HepG2 (cell line): ENCODE measurements at regions not wholly inside any gene's neighbourhood (a gene's known extent, or its start where the extent isn't known, plus 50 kb on each side); places are given as distances from the start of the nearest gene placed in this dataset.

Experiments used
- ARNT2 ChIP-seq: sonication (generic); formaldehyde crosslinking; IDR thresholded peaks from 2 replicates; pipeline ENCODE4 v1.8.0; 2022; ENCODE audit warnings: mild to moderate bottlenecking, low read depth, missing genetic modification reagents, moderate library complexity
- BCL3 ChIP-seq: sonication (generic); formaldehyde crosslinking; IDR thresholded peaks from 2 replicates; pipeline ENCODE4 v1.5.1; 2020; ENCODE audit warnings: mild to moderate bottlenecking, missing genetic modification reagents, moderate library complexity
- CBX2 ChIP-seq, 2 experiments: fragments of 200-600 bp in 1 of 2; sonication (generic); formaldehyde crosslinking in 1 of 2; IDR thresholded peaks; 2 replicates each; pipeline versions ENCODE4 v1.7.0 to v1.8.1; 2018 to 2022; ENCODE audit warnings: low read depth in 2 of 2, low read length in 1 of 2, mild to moderate bottlenecking in 1 of 2, missing genetic modification reagents in 1 of 2
- CCAR2 ChIP-seq: fragments of 200-400 bp; formaldehyde crosslinking; optimal IDR thresholded peaks from 2 replicates; pipeline ENCODE3; 2018; ENCODE audit warnings: low read depth, mild to moderate bottlenecking, low read length, moderate library complexity
- CREBL2 ChIP-seq: sonication (generic); formaldehyde crosslinking; IDR thresholded peaks from 2 replicates; pipeline ENCODE4 v1.8.1; 2023; ENCODE audit warnings: missing genetic modification reagents, mild to moderate bottlenecking, borderline replicate concordance
- DNMT1 ChIP-seq: sonication (generic); formaldehyde crosslinking; IDR thresholded peaks from 2 replicates; pipeline ENCODE4 v1.5.1; 2020; ENCODE audit warnings: mild to moderate bottlenecking, missing genetic modification reagents
- HMGXB4 ChIP-seq, 2 experiments: sonication (generic) in 1 of 2; formaldehyde crosslinking in 1 of 2; IDR thresholded peaks; 2 replicates each; pipeline versions ENCODE4 v1.4.0 to v1.6.1; 2018 to 2020; ENCODE audit warnings: missing genetic modification reagents in 2 of 2, borderline replicate concordance in 1 of 2, low read depth in 1 of 2, mild to moderate bottlenecking in 1 of 2, missing biosample characterization in 1 of 2
- KDM2A ChIP-seq: sonication (generic); formaldehyde crosslinking; IDR thresholded peaks from 2 replicates; pipeline ENCODE4 v1.4.0; 2020; ENCODE audit warnings: low read depth, missing genetic modification reagents, borderline replicate concordance
- MBNL3 ChIP-seq: fragments of 250-450 bp; sonication (Bioruptor Pico); conservative IDR thresholded peaks from 2 replicates; pipeline ENCODE4 v1.8.0; 2022; ENCODE audit warnings: mild to moderate bottlenecking, inconsistent platforms
- MEIS1 ChIP-seq: sonication (generic); formaldehyde crosslinking; IDR thresholded peaks from 2 replicates; pipeline ENCODE4 v1.9.0; 2021; ENCODE audit warnings: mild to moderate bottlenecking, missing genetic modification reagents, moderate library complexity, borderline replicate concordance
- PCBP1 ChIP-seq: fragments of 200-400 bp; formaldehyde crosslinking; IDR thresholded peaks from 2 replicates; pipeline ENCODE4 v1.6.1; 2017; ENCODE audit warnings: mild to moderate bottlenecking, low read depth, low read length, borderline replicate concordance
- PPARG ChIP-seq: conservative IDR thresholded peaks from 2 replicates; pipeline ENCODE4 v1.6.1; 2016; ENCODE audit warnings: missing biosample characterization, missing genetic modification reagents
- SMC3 ChIP-seq: IDR thresholded peaks from 2 replicates; pipeline ENCODE4 v1.6.1; 2011; ENCODE audit warnings: low read length, improper control_type of control experiment
- STAG1 ChIP-seq: sonication (generic); formaldehyde crosslinking; IDR thresholded peaks from 2 replicates; pipeline ENCODE4 v1.4.0; 2020; ENCODE audit warnings: missing genetic modification reagents
- SYNCRIP ChIP-seq: fragments of 200-400 bp; formaldehyde crosslinking; IDR thresholded peaks from 2 replicates; pipeline ENCODE4 v1.6.1; 2018; ENCODE audit warnings: mild to moderate bottlenecking, low read depth, low read length; ENCODE audit not compliant: insufficient read depth
- XRCC5 ChIP-seq: fragments of 200-400 bp; formaldehyde crosslinking; optimal IDR thresholded peaks from 2 replicates; pipeline ENCODE3; 2017; ENCODE audit warnings: mild to moderate bottlenecking, low read length
- ZBTB3 ChIP-seq: sonication (generic); formaldehyde crosslinking; IDR thresholded peaks from 2 replicates; pipeline ENCODE4 v1.4.0; 2020; ENCODE audit warnings: low read depth, mild to moderate bottlenecking, moderate library complexity, missing genetic modification reagents, borderline replicate concordance
- ZMYM3 ChIP-seq: sonication (generic); formaldehyde crosslinking; IDR thresholded peaks from 2 replicates; pipeline ENCODE4 v1.5.1; 2020; ENCODE audit warnings: mild to moderate bottlenecking, missing genetic modification reagents
- ZNF773 ChIP-seq: sonication (generic); formaldehyde crosslinking; IDR thresholded peaks from 2 replicates; pipeline ENCODE4 v1.4.0; 2020; ENCODE audit warnings: missing genetic modification reagents, borderline replicate concordance
- TF ChIP-seq, protein P1 (sequence below): sonication (generic); formaldehyde crosslinking; conservative IDR thresholded peaks from 2 replicates; pipeline ENCODE4 v1.4.0; 2020; ENCODE audit warnings: missing genetic modification reagents
- TF ChIP-seq, protein P2 (sequence below): sonication (generic); formaldehyde crosslinking; IDR thresholded peaks from 2 replicates; pipeline ENCODE4 v1.8.1; 2023; ENCODE audit warnings: mild to moderate bottlenecking, missing genetic modification reagents
- TF ChIP-seq, protein P3 (sequence below): sonication (generic); formaldehyde crosslinking; IDR thresholded peaks from 2 replicates; pipeline ENCODE4 v1.8.1; 2023; ENCODE audit warnings: missing genetic modification reagents, inconsistent platforms, borderline replicate concordance

DNA sequence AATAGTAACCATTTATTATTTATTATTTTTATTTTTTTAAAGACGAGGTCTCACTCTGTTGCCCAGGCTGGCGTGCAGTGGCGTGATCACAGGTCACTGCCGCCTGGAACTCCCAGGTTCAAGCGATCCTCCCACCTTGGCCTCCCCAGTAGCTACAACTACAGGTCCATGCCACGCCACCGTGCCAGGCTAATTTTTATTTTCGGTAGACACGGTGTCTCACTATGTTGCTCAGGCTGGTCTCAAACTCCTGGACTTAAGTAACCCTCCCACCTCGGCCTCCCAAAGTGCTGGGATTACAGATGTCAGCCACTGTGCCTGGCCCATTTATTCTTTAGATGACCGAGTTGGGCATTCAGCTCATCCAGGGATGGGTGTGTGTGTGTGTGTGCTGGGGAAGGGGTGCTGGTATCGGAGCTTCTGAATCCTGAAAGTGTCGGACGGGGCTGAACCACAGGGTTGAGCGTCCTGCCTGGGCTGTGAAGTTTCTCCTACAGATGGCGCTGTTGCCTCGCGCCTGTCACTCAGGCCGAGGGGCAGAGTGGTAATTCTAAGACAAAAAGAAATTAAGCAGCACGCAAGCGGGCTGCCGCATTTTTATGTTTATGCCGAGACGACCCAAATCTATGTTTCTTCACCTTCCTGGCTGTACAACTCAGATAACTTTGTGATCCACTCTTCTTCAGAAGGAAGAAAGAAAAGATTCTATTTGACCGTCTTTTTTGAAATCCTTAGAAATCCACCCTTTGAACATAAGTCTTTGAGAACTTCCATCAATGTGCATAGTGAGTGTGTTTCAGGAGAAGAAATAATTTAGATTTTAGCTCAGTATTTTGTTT lies 252.8 kb downstream of the CDH26 start (continued):
- TF ChIP-seq CREBL2 (CRISPR knock-in tag) (no peak), STAG1 (CRISPR knock-in tag) (peak; percentile 93), KDM2A (peak; percentile 64; the same call in 1 of the 2 replicates), DNMT1 (CRISPR knock-in tag) (peak; percentile 57; the same call in 1 of the 2 replicates), CCAR2 (no peak), PPARG (CRISPR knock-in tag) (no peak), SMC3 (peak; percentile 74), HMGXB4 (CRISPR knock-in tag; IDR thresholded peaks at IDR 0.05; ENCODE audit: borderline replicate concordance in 1 of 2, low read depth in 1 of 2) (0 out of 4 replicates have a peak, but pooled peaks of 1 of the 2 experiments have one; percentile 26), ZNF773 (CRISPR knock-in tag) (no peak), MBNL3 (no peak), MEIS1 (CRISPR knock-in tag) (no peak), BCL3 (CRISPR knock-in tag) (no peak), SYNCRIP (no peak), ZMYM3 (CRISPR knock-in tag) (no peak), PCBP1 (no peak), ARNT2 (CRISPR knock-in tag) (0 out of 2 replicates have a peak, but pooled peaks have one; percentile 41), XRCC5 (peak; percentile 83), CBX2 (IDR thresholded peaks at IDR 0.05; ENCODE audit: low read depth, low read length) (no peak), CBX2 (CRISPR knock-in tag; IDR thresholded peaks at IDR 0.05; ENCODE audit: low read depth) (no peak), ZBTB3 (CRISPR knock-in tag) (no peak)
- TF ChIP-seq, protein P1, sequence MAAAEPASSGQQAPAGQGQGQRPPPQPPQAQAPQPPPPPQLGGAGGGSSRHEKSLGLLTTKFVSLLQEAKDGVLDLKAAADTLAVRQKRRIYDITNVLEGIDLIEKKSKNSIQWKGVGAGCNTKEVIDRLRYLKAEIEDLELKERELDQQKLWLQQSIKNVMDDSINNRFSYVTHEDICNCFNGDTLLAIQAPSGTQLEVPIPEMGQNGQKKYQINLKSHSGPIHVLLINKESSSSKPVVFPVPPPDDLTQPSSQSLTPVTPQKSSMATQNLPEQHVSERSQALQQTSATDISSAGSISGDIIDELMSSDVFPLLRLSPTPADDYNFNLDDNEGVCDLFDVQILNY (CRISPR knock-in tag) = no peak
- TF ChIP-seq, protein P2, sequence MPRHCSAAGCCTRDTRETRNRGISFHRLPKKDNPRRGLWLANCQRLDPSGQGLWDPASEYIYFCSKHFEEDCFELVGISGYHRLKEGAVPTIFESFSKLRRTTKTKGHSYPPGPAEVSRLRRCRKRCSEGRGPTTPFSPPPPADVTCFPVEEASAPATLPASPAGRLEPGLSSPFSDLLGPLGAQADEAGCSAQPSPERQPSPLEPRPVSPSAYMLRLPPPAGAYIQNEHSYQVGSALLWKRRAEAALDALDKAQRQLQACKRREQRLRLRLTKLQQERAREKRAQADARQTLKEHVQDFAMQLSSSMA = no peak
- TF ChIP-seq, protein P3, sequence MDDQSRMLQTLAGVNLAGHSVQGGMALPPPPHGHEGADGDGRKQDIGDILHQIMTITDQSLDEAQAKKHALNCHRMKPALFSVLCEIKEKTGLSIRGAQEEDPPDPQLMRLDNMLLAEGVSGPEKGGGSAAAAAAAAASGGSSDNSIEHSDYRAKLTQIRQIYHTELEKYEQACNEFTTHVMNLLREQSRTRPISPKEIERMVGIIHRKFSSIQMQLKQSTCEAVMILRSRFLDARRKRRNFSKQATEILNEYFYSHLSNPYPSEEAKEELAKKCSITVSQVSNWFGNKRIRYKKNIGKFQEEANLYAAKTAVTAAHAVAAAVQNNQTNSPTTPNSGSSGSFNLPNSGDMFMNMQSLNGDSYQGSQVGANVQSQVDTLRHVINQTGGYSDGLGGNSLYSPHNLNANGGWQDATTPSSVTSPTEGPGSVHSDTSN (CRISPR knock-in tag) = no peak
